OCI-LY1 (cell line): ENCODE measurements at regions not wholly inside any gene's neighbourhood (a gene's known extent, or its start where the extent isn't known, plus 50 kb on each side); places are given as distances from the start of the nearest gene placed in this dataset.

Experiments used
- CTCF ChIP-seq: fragments of 200-600 bp; sonication (generic), shearing (Covaris generic); IDR thresholded peaks from 2 replicates; pipeline ENCODE4 v1.5.1; 2017; ENCODE audit warnings: mild to moderate bottlenecking, antibody characterized with exemption, low read length, moderate library complexity, mixed read lengths
- EZH2 ChIP-seq: fragments of 200-600 bp; sonication (generic), shearing (Covaris generic); IDR thresholded peaks from 2 replicates; pipeline ENCODE4 v1.8.0; 2017; ENCODE audit warnings: borderline replicate concordance, mixed run types, mild to moderate bottlenecking, antibody characterized with exemption, low read length, moderate library complexity, mixed read lengths

DNA sequence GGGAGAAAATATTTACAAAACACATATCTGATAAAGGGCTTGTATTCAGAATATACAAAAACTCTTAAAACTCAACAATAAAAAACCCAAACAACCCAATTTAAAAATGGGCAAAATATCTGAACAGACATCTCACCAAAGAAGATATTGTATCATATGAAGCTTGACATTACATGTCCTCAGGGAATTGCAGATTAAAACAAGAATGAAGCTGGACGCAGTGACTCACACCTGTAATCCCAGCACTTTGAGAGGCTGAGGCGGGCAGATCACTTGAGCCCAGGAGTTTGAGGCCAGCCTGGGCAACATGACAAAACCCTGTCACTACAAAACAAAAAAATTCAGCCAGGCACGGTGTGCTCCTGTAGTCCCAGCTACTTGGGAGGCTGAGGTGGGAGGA is 135.4 kb upstream of the AKIRIN2 start:
- no peak for TF ChIP-seq CTCF
- no peak for TF ChIP-seq EZH2
